ENCODE measurements at regions not wholly inside any gene's neighbourhood (a gene's known extent, or its start where the extent isn't known, plus 50 kb on each side); places are given as distances from the start of the nearest gene placed in this dataset.

DNA sequence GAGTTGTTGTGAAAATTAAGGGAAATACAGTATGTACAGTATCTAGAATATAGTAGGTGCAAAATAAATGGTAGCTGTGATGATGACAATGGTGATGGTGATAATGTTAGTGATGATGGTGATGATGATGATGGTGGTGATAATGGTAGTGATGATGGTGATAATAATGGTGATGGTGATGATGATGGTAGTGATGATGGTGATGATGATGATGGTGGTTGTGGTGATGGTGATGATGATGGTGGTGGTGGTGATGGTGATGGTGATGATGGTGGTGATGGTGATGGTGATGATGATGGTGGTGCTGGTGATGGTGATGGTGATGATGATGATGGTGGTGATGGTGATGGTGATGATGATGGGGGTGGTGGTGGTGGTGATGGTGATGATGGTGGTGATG lies 91.3 kb upstream of the FOXF1 start:
- TF ChIP-seq POLR2A (IDR thresholded peaks at IDR 0.05; ENCODE audit: low read depth, low read length): no peak
- TF ChIP-seq, protein P1, sequence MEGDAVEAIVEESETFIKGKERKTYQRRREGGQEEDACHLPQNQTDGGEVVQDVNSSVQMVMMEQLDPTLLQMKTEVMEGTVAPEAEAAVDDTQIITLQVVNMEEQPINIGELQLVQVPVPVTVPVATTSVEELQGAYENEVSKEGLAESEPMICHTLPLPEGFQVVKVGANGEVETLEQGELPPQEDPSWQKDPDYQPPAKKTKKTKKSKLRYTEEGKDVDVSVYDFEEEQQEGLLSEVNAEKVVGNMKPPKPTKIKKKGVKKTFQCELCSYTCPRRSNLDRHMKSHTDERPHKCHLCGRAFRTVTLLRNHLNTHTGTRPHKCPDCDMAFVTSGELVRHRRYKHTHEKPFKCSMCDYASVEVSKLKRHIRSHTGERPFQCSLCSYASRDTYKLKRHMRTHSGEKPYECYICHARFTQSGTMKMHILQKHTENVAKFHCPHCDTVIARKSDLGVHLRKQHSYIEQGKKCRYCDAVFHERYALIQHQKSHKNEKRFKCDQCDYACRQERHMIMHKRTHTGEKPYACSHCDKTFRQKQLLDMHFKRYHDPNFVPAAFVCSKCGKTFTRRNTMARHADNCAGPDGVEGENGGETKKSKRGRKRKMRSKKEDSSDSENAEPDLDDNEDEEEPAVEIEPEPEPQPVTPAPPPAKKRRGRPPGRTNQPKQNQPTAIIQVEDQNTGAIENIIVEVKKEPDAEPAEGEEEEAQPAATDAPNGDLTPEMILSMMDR (IDR thresholded peaks at IDR 0.05; ENCODE audit: extremely low read depth in 1 of 2, insufficient read depth in 1 of 2, low read depth in 1 of 2, low read length in 2 of 2): no peak

Data from endothelial cell of umbilical vein (primary cell).